DND-41 (cell line): ENCODE measurements at regions not wholly inside any gene's neighbourhood (a gene's known extent, or its start where the extent isn't known, plus 50 kb on each side); places are given as distances from the start of the nearest gene placed in this dataset.

Experiments used
- ATAC-seq: fragments of 200-7000 bp; cut with Tn5 transposase; 3 replicates; pipeline ENCODE4 v1.9.1; 2021; ENCODE audit warnings: low read depth; ENCODE audit not compliant: insufficient read depth
- DNase-seq: peaks from one replicate; pipeline ENCODE4 v3.0.0-alpha.2; 2020
- H2AFZ ChIP-seq: 2 replicates; pipeline ENCODE4 v1.6.0; 2012; ENCODE audit warnings: low read depth, low read length
- H3K27ac ChIP-seq: 2 replicates; pipeline ENCODE4 v1.5.1; 2012; ENCODE audit warnings: low read length, inconsistent platforms
- H3K27me3 ChIP-seq: fragments of 200-600 bp; sonication (generic); 2 replicates; pipeline ENCODE4 v1.6.0; 2012; ENCODE audit warnings: low read length, mild to moderate bottlenecking, inconsistent platforms; ENCODE audit not compliant: insufficient read depth, poor library complexity
- H3K36me3 ChIP-seq: 2 replicates; pipeline ENCODE4 v1.5.1; 2012; ENCODE audit warnings: low read length, inconsistent platforms; ENCODE audit not compliant: insufficient read depth
- H3K4me1 ChIP-seq: 2 replicates; pipeline ENCODE4 v1.5.1; 2012; ENCODE audit warnings: mild to moderate bottlenecking, low read length; ENCODE audit not compliant: insufficient read depth
- H3K4me2 ChIP-seq: 2 replicates; pipeline ENCODE4 v1.6.0; 2012; ENCODE audit warnings: mild to moderate bottlenecking, moderate library complexity, low read length, inconsistent platforms; ENCODE audit not compliant: insufficient read depth
- H3K4me3 ChIP-seq, 2 experiments: fragments of 200-600 bp in 1 of 2; shearing (Covaris generic) in 1 of 2; 2 replicates each; pipeline ENCODE4 v1.5.1; 2012 to 2016; ENCODE audit warnings: inconsistent platforms in 2 of 2, low read length in 2 of 2, mild to moderate bottlenecking in 2 of 2, low read depth in 1 of 2, moderate library complexity in 1 of 2
- H3K79me2 ChIP-seq: 2 replicates; pipeline ENCODE4 v1.6.0; 2012; ENCODE audit warnings: low read length, inconsistent platforms; ENCODE audit not compliant: insufficient read depth
- H3K9ac ChIP-seq: 2 replicates; pipeline ENCODE4 v1.6.0; 2012; ENCODE audit warnings: low read depth, mild to moderate bottlenecking, inconsistent platforms, low read length, moderate library complexity
- H3K9me3 ChIP-seq: 2 replicates; pipeline ENCODE4 v1.5.1; 2012; ENCODE audit warnings: low read length, moderate library complexity, mild to moderate bottlenecking, inconsistent platforms; ENCODE audit not compliant: insufficient read depth, severe bottlenecking
- H4K20me1 ChIP-seq: 2 replicates; pipeline ENCODE4 v1.6.0; 2012; ENCODE audit warnings: low read length; ENCODE audit not compliant: insufficient read depth
- CTCF ChIP-seq: IDR thresholded peaks from 2 replicates; pipeline ENCODE4 v1.5.1; 2012; ENCODE audit warnings: borderline replicate concordance, low read length, moderate library complexity, mild to moderate bottlenecking; ENCODE audit not compliant: poor library complexity, severe bottlenecking; ENCODE audit errors: extremely low read depth
- EZH2 ChIP-seq: IDR thresholded peaks from 3 replicates; pipeline ENCODE4 v1.6.1; 2012; ENCODE audit warnings: borderline replicate concordance, low read depth, mild to moderate bottlenecking, moderate library complexity, low read length, inconsistent platforms; ENCODE audit not compliant: severe bottlenecking

- no peak overlapping the region for H3K9ac ChIP-seq
- no peak overlapping the region for H3K27ac ChIP-seq
- TF ChIP-seq EZH2 = no peak
- no peak for TF ChIP-seq CTCF
- H2AFZ ChIP-seq = no peak overlapping the region
- no peaks in the 10 kb centered on the region for H4K20me1 ChIP-seq
- H3K27me3 ChIP-seq = no peaks in the 10 kb centered on the region
- no peak overlapping the region for H3K4me3 ChIP-seq
- ATAC-seq = no peak
- H3K4me1 ChIP-seq = no peaks in the 10 kb centered on the region
- no peak overlapping the region for H3K4me2 ChIP-seq
- no peaks in the 10 kb centered on the region for H3K36me3 ChIP-seq
- no peak for DNase-seq
- no peaks in the 10 kb centered on the region for H3K79me2 ChIP-seq
- no peaks in the 10 kb centered on the region for H3K9me3 ChIP-seq
These were observed 99.8 kb upstream of the ELAC2 start for GRCh38 chr17:13117616-13118015.

GRCh38 chr17:13114601-13115031 lies 96.8 kb upstream of the ELAC2 start:
- no peak overlapping the region for H3K9ac ChIP-seq
- H3K4me3 ChIP-seq = no peak overlapping the region
- no peaks in the 10 kb centered on the region for H3K36me3 ChIP-seq
- no peaks in the 10 kb centered on the region for H4K20me1 ChIP-seq
- H3K27me3 ChIP-seq = no peaks in the 10 kb centered on the region
- DNase-seq = peak; percentile 13
- H3K79me2 ChIP-seq = no peaks in the 10 kb centered on the region
- no peak overlapping the region for H3K27ac ChIP-seq
- H2AFZ ChIP-seq = peak overlapping the region; percentile 13; the same call in 1 of the 2 replicates
- H3K4me2 ChIP-seq = no peak overlapping the region
- peak; percentile 72 for ATAC-seq
- TF ChIP-seq CTCF = peak; percentile 70
- TF ChIP-seq EZH2 = no peak
- no peaks in the 10 kb centered on the region for H3K4me1 ChIP-seq
- no peaks in the 10 kb centered on the region for H3K9me3 ChIP-seq

- no peak overlapping the region for H2AFZ ChIP-seq
- no peaks in the 10 kb centered on the region for H3K4me1 ChIP-seq
- no peaks in the 10 kb centered on the region for H3K36me3 ChIP-seq
- no peak overlapping the region for H3K27ac ChIP-seq
- no peak overlapping the region for H3K4me3 ChIP-seq
- TF ChIP-seq CTCF = no peak
- no peak for TF ChIP-seq EZH2
- H4K20me1 ChIP-seq = no peaks in the 10 kb centered on the region
- no peak overlapping the region for H3K9ac ChIP-seq
- ATAC-seq = no peak
- no peak overlapping the region for H3K4me2 ChIP-seq
- H3K79me2 ChIP-seq = no peaks in the 10 kb centered on the region
- H3K9me3 ChIP-seq = no peaks in the 10 kb centered on the region
- DNase-seq = no peak
- H3K27me3 ChIP-seq = no peaks in the 10 kb centered on the region
These were observed 96.1 kb upstream of the ELAC2 start for GRCh38 chr17:13113821-13114525.
